A549 (cell line): ENCODE measurements at regions not wholly inside any gene's neighbourhood (a gene's known extent, or its start where the extent isn't known, plus 50 kb on each side); places are given as distances from the start of the nearest gene placed in this dataset.

Source experiments
- ATAC-seq, 2 experiments: fragments of 200-7000 bp in 1 of 2; fragments of >200 bp in 1 of 2; cut with Nextera tagmentation in 1 of 2; cut with Tn5 transposase in 1 of 2; 3 replicates each; pipeline versions ENCODE4 v1.8.0 to v1.9.1; 2018 to 2020; ENCODE audit warnings: mild to moderate bottlenecking in 1 of 2, moderate library complexity in 1 of 2
- CTCF ChIA-PET: fragments of 300-600 bp; sonication (Branson Sonifier 250); formaldehyde crosslinking; extraction: SDS; loops from one replicate; lab custom pipeline; 2021; ENCODE audit warnings: antibody characterized with exemption, inconsistent platforms; lab: Yijun Ruan, JAX
- POLR2A ChIA-PET: fragments of 350-600 bp; formaldehyde crosslinking; extraction: SDS; loops from one replicate; lab custom pipeline; 2021; ENCODE audit warnings: antibody characterized with exemption, inconsistent platforms; lab: Yijun Ruan, JAX
- DNase-seq, 2 experiments: peaks; one replicate each; pipeline versions ENCODE4 v3.0.0 to v3.0.0-alpha.2; 2011 to 2016; ENCODE audit warnings: low read depth in 1 of 2, low spot score in 1 of 2
- FAIRE-seq: peaks from 2 replicates; lab custom pipeline; 2011; peaks lifted over from hg19 to GRCh38; lab: Jason Lieb, UNC
- H3K27ac ChIP-seq, 2 experiments: fragments of >200 bp; sonication (Bioruptor Twin); formaldehyde crosslinking; 3 replicates each; pipeline ENCODE4 v1.5.1; 2016 to 2017
- H3K4me1 ChIP-seq: fragments of >200 bp; sonication (Bioruptor Twin); formaldehyde crosslinking; 3 replicates; pipeline ENCODE4 v1.6.1; 2016
- H3K4me2 ChIP-seq: fragments of >200 bp; sonication (Bioruptor Twin); formaldehyde crosslinking; 3 replicates; pipeline ENCODE4 v1.6.1; 2016
- H3K4me3 ChIP-seq: fragments of >200 bp; sonication (Bioruptor Twin); formaldehyde crosslinking; 3 replicates; pipeline ENCODE4 v1.5.1; 2016
- H3K9me3 ChIP-seq: fragments of >200 bp; sonication (Bioruptor Twin); formaldehyde crosslinking; 3 replicates; pipeline ENCODE4 v1.6.1; 2016
- BHLHE40 ChIP-seq: IDR thresholded peaks from 2 replicates; pipeline ENCODE4 v1.6.1; 2012; ENCODE audit warnings: low read depth, low read length, inconsistent platforms
- CBX2 ChIP-seq: fragments of 200-600 bp; sonication (generic); IDR thresholded peaks from 2 replicates; pipeline ENCODE4 v1.6.1; 2016; ENCODE audit warnings: low read depth, mild to moderate bottlenecking, borderline replicate concordance
- CEBPB ChIP-seq, 2 experiments: fragments of >200 bp in 1 of 2; sonication (Bioruptor Twin) in 1 of 2; formaldehyde crosslinking in 1 of 2; IDR thresholded peaks; 2 replicates each; pipeline ENCODE4 v1.6.1; 2012 to 2016
- EHF ChIP-seq: fragments of 250-450 bp; sonication (Bioruptor Pico); IDR thresholded peaks from 2 replicates; pipeline ENCODE4 v1.5.0; 2020; ENCODE audit warnings: mild to moderate bottlenecking
- EHMT2 ChIP-seq: fragments of 200-600 bp; sonication (generic); IDR thresholded peaks from 2 replicates; pipeline ENCODE4 v1.6.1; 2016; ENCODE audit warnings: antibody characterized with exemption, low read depth, mild to moderate bottlenecking, moderate library complexity
- GATA3 ChIP-seq: IDR thresholded peaks from 2 replicates; pipeline ENCODE4 v1.6.1; 2012; ENCODE audit warnings: borderline replicate concordance
- HEYL ChIP-seq: fragments of 250-450 bp; sonication (Bioruptor Pico); IDR thresholded peaks from 2 replicates; pipeline ENCODE4 v1.8.0; 2021; ENCODE audit warnings: mild to moderate bottlenecking, moderate library complexity
- JUNB ChIP-seq: fragments of >200 bp; sonication (Bioruptor Twin); formaldehyde crosslinking; IDR thresholded peaks from 2 replicates; pipeline ENCODE4 v1.6.1; 2016
- KDM1A ChIP-seq: fragments of 200-600 bp; sonication (generic); IDR thresholded peaks from 2 replicates; pipeline ENCODE4 v1.6.1; 2016; ENCODE audit warnings: low read depth, mild to moderate bottlenecking
- MAFK ChIP-seq: fragments of 450-650 bp; IDR thresholded peaks from 2 replicates; pipeline ENCODE4 v1.6.1; 2014; ENCODE audit not compliant: partially characterized antibody
- NR3C1 ChIP-seq: fragments of >200 bp; sonication (Bioruptor Twin); formaldehyde crosslinking; IDR thresholded peaks from 3 replicates; pipeline ENCODE4 v1.6.1; 2017
- POLR2AphosphoS2 ChIP-seq: conservative IDR thresholded peaks from 2 replicates; pipeline ENCODE4 v1.6.1; 2012; ENCODE audit warnings: low read length, improper control_type of control experiment, inconsistent platforms
- RAD21 ChIP-seq, 2 experiments: fragments of >200 bp in 1 of 2; sonication (Bioruptor Twin) in 1 of 2; formaldehyde crosslinking in 1 of 2; IDR thresholded peaks in 1 of 2; conservative IDR thresholded peaks in 1 of 2; 2 replicates in 1 of 2; 3 replicates in 1 of 2; pipeline ENCODE4 v1.6.1; 2012 to 2018; ENCODE audit warnings: inconsistent platforms in 1 of 2
- SMC3 ChIP-seq: fragments of >200 bp; sonication (Bioruptor Twin); formaldehyde crosslinking; IDR thresholded peaks from 3 replicates; pipeline ENCODE4 v1.6.1; 2018; ENCODE audit warnings: inconsistent platforms
- SREBF2 ChIP-seq: fragments of 450-650 bp; IDR thresholded peaks from 2 replicates; pipeline ENCODE4 v1.6.1; 2014; ENCODE audit warnings: mild to moderate bottlenecking, moderate library complexity
- ZC3H11A ChIP-seq: fragments of 450-650 bp; IDR thresholded peaks from 2 replicates; pipeline ENCODE4 v1.6.1; 2014; ENCODE audit warnings: antibody characterized with exemption, mild to moderate bottlenecking
- ZNF302 ChIP-seq: fragments of 250-450 bp; sonication (Bioruptor Pico); IDR thresholded peaks from 2 replicates; pipeline ENCODE4 v1.9.0; 2021; ENCODE audit warnings: inconsistent platforms, mild to moderate bottlenecking, moderate library complexity
- ZSCAN20 ChIP-seq: fragments of 250-450 bp; sonication (Bioruptor Pico); IDR thresholded peaks from 2 replicates; pipeline ENCODE4 v1.8.0; 2022; ENCODE audit warnings: mild to moderate bottlenecking, moderate library complexity
- WGBS: methylation state at CpG from one replicate; pipeline ENCODE4 v1.1.6; 2017; ENCODE audit errors: missing lambda C conversion rate; 5-methylcytosine and 5-hydroxymethylcytosine counted together
- TF ChIP-seq, protein P1 (sequence below): fragments of 250-450 bp; sonication (Bioruptor Pico); IDR thresholded peaks from 2 replicates; pipeline ENCODE4 v1.5.0; 2021; ENCODE audit warnings: mild to moderate bottlenecking, moderate library complexity, borderline replicate concordance
- TF ChIP-seq, protein P2 (sequence below): fragments of >200 bp; sonication (Bioruptor Twin); formaldehyde crosslinking; IDR thresholded peaks from 3 replicates; pipeline ENCODE4 v1.5.1; 2016
- TF ChIP-seq, protein P3 (sequence below): IDR thresholded peaks from 2 replicates; pipeline ENCODE4 v1.6.1; 2012
- TF ChIP-seq, protein P4 (sequence below): fragments of 200-600 bp; sonication (generic); IDR thresholded peaks from 2 replicates; pipeline ENCODE4 v1.6.1; 2016; ENCODE audit warnings: antibody characterized with exemption, mild to moderate bottlenecking, moderate library complexity
- TF ChIP-seq, protein P5 (sequence below): fragments of >200 bp; sonication (Bioruptor Twin); formaldehyde crosslinking; IDR thresholded peaks from 2 replicates; pipeline ENCODE4 v1.6.1; 2016
- TF ChIP-seq, protein P6 (sequence below): fragments of >200 bp; sonication (Bioruptor Twin); formaldehyde crosslinking; IDR thresholded peaks from 3 replicates; pipeline ENCODE4 v1.6.1; 2016
- TF ChIP-seq, protein P7 (sequence below): IDR thresholded peaks from 2 replicates; pipeline ENCODE4 v1.6.1; 2012

DNA sequence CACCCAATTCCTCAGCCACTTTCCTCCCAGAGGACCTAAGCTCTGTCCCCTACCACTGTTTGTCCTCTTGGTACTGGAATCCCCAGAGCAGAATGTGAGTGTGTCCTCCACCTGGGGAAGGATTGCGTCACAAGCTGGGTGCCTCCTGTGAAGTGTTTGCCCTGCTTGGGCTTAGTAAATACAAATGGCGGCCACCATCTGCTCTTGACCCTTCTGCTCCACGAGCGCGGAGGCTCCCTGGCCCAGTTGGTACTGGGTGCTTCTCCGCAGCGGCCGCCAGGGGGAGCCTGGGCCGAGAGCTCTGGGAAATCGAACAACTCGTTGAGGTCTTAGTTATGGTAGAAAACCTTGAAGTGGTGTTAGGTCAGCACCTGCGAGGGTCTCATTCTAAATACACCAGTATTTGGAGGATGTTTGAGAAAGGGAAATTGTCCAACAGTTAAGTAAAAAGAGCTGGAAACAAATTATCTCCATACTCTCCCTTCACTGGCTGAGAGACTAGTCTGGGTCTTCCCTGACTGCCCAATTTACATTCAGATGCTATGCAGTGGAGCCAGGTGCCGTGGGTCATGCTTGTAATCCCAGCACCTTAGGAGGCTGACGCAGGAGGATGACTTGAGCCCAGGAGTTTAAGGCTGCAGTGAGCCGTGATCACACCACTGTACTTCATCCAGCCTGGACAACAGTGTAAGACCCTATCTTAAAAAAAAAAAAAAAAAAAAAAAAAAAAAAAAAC is 74.6 kb upstream of the TEAD1 start:
- DNase-seq (peak; percentile 41 to 69), ATAC-seq (peak; percentile 96 to 99), FAIRE-seq (no peak)
- 21% methylated on average over 14 of the region's 15 CpGs for WGBS
- no peak for TF ChIP-seq SREBF2
- TF ChIP-seq ZSCAN20 (CRISPR knock-in tag): no peak
- 0 out of 4 replicates have a peak, but pooled peaks of 1 of the 2 experiments have one; percentile 38 for TF ChIP-seq CEBPB (IDR thresholded peaks at IDR 0.05)
- TF ChIP-seq SMC3: peak; percentile 94
- no peak for TF ChIP-seq ZC3H11A
- TF ChIP-seq, protein P1, sequence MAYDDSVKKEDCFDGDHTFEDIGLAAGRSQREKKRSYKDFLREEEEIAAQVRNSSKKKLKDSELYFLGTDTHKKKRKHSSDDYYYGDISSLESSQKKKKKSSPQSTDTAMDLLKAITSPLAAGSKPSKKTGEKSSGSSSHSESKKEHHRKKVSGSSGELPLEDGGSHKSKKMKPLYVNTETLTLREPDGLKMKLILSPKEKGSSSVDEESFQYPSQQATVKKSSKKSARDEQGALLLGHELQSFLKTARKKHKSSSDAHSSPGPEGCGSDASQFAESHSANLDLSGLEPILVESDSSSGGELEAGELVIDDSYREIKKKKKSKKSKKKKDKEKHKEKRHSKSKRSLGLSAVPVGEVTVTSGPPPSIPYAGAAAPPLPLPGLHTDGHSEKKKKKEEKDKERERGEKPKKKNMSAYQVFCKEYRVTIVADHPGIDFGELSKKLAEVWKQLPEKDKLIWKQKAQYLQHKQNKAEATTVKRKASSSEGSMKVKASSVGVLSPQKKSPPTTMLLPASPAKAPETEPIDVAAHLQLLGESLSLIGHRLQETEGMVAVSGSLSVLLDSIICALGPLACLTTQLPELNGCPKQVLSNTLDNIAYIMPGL (CRISPR knock-in tag): no peak
- TF ChIP-seq RAD21 (conservative IDR thresholded peaks at IDR 0.05 in 1 of 2, IDR thresholded peaks at IDR 0.05 in 1 of 2): peak; percentile 80 to 81
- TF ChIP-seq EHF (CRISPR knock-in tag): no peak
- TF ChIP-seq MAFK: no peak
- no peak for TF ChIP-seq BHLHE40
- no peak for TF ChIP-seq CBX2
- no peak for TF ChIP-seq GATA3
- TF ChIP-seq, protein P2, sequence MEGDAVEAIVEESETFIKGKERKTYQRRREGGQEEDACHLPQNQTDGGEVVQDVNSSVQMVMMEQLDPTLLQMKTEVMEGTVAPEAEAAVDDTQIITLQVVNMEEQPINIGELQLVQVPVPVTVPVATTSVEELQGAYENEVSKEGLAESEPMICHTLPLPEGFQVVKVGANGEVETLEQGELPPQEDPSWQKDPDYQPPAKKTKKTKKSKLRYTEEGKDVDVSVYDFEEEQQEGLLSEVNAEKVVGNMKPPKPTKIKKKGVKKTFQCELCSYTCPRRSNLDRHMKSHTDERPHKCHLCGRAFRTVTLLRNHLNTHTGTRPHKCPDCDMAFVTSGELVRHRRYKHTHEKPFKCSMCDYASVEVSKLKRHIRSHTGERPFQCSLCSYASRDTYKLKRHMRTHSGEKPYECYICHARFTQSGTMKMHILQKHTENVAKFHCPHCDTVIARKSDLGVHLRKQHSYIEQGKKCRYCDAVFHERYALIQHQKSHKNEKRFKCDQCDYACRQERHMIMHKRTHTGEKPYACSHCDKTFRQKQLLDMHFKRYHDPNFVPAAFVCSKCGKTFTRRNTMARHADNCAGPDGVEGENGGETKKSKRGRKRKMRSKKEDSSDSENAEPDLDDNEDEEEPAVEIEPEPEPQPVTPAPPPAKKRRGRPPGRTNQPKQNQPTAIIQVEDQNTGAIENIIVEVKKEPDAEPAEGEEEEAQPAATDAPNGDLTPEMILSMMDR: peak; percentile 80
- no peak for TF ChIP-seq EHMT2
- TF ChIP-seq, protein P3, sequence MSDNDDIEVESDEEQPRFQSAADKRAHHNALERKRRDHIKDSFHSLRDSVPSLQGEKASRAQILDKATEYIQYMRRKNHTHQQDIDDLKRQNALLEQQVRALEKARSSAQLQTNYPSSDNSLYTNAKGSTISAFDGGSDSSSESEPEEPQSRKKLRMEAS: 0 out of 2 replicates have a peak, but pooled peaks have one; percentile 49
- no peak for TF ChIP-seq HEYL (CRISPR knock-in tag)
- no peak overlapping the region for H3K4me3 ChIP-seq
- H3K4me1 ChIP-seq: 0 out of 3 replicates have a peak, but pooled peaks cover 3% of the 10 kb centered on the region
- no peaks in the 10 kb centered on the region for H3K9me3 ChIP-seq
- peak overlapping the region; percentile 29 to 63; a peak in 3 of 6 replicates for H3K27ac ChIP-seq
- ChIA-PET POLR2A (interaction anchor here (0.8 kb wide), 1 partner anchor 74 kb away, joined by 3 read pairs; the partner anchor contains the start of gene TEAD1), CTCF (interaction anchor here (0.6 to 3.2 kb wide), 51 partner anchors 9 to 311 kb away, joined by 3 to 34 read pairs (median 4); no protein-coding TSS in a partner anchor)
- H3K4me2 ChIP-seq: peak overlapping the region; percentile 33; the same call in 1 of the 3 replicates

DNA sequence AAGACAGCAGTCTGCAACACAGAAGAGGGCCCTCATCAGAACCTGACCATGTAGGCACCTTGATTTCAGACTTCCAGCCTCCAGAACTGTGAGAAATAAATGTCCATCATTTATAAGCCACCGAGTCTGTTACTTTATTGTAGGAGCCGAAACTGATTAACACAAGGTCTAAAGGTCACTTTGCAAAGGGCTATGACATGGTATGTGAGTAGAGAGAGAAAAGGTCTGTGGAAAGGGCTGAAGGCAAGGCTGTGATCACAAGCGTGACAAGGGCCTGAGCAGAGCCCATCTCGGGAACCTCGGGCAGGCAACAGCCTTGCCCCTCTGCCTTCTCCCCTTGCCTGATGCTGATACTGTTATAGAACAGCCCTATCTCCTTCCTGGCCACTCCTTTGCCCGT is 73.4 kb upstream of the TEAD1 start:
- Histone ChIP-seq H3K9me3 (no peaks in the 10 kb centered on the region), H3K4me1 (0 out of 3 replicates have a peak, but pooled peaks cover 3% of the 10 kb centered on the region), H3K4me2 (no peak overlapping the region), H3K4me3 (no peak overlapping the region), H3K27ac (no peak overlapping the region)
- no peak for FAIRE-seq
- POLR2A ChIA-PET: no interaction called here
- 64% methylated on average over 6 of the region's 6 CpGs for WGBS
- no peak for ATAC-seq
- no peak for DNase-seq
- CTCF ChIA-PET: interaction anchor here (0.8 to 3.2 kb wide), 16 partner anchors 10 to 287 kb away, joined by 3 to 34 read pairs (median 6); no protein-coding TSS in a partner anchor
- TF ChIP-seq, protein P4, sequence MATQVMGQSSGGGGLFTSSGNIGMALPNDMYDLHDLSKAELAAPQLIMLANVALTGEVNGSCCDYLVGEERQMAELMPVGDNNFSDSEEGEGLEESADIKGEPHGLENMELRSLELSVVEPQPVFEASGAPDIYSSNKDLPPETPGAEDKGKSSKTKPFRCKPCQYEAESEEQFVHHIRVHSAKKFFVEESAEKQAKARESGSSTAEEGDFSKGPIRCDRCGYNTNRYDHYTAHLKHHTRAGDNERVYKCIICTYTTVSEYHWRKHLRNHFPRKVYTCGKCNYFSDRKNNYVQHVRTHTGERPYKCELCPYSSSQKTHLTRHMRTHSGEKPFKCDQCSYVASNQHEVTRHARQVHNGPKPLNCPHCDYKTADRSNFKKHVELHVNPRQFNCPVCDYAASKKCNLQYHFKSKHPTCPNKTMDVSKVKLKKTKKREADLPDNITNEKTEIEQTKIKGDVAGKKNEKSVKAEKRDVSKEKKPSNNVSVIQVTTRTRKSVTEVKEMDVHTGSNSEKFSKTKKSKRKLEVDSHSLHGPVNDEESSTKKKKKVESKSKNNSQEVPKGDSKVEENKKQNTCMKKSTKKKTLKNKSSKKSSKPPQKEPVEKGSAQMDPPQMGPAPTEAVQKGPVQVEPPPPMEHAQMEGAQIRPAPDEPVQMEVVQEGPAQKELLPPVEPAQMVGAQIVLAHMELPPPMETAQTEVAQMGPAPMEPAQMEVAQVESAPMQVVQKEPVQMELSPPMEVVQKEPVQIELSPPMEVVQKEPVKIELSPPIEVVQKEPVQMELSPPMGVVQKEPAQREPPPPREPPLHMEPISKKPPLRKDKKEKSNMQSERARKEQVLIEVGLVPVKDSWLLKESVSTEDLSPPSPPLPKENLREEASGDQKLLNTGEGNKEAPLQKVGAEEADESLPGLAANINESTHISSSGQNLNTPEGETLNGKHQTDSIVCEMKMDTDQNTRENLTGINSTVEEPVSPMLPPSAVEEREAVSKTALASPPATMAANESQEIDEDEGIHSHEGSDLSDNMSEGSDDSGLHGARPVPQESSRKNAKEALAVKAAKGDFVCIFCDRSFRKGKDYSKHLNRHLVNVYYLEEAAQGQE: no peak
- no peak for TF ChIP-seq NR3C1
- TF ChIP-seq, protein P5, sequence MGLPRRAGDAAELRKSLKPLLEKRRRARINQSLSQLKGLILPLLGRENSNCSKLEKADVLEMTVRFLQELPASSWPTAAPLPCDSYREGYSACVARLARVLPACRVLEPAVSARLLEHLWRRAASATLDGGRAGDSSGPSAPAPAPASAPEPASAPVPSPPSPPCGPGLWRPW: no peak
- TF ChIP-seq MAFK: no peak
- TF ChIP-seq, protein P6, sequence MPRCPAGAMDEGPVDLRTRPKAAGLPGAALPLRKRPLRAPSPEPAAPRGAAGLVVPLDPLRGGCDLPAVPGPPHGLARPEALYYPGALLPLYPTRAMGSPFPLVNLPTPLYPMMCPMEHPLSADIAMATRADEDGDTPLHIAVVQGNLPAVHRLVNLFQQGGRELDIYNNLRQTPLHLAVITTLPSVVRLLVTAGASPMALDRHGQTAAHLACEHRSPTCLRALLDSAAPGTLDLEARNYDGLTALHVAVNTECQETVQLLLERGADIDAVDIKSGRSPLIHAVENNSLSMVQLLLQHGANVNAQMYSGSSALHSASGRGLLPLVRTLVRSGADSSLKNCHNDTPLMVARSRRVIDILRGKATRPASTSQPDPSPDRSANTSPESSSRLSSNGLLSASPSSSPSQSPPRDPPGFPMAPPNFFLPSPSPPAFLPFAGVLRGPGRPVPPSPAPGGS: no peak
- no peak for TF ChIP-seq ZNF302 (CRISPR knock-in tag)
- TF ChIP-seq CEBPB (IDR thresholded peaks at IDR 0.05): no peak
- TF ChIP-seq, protein P7, sequence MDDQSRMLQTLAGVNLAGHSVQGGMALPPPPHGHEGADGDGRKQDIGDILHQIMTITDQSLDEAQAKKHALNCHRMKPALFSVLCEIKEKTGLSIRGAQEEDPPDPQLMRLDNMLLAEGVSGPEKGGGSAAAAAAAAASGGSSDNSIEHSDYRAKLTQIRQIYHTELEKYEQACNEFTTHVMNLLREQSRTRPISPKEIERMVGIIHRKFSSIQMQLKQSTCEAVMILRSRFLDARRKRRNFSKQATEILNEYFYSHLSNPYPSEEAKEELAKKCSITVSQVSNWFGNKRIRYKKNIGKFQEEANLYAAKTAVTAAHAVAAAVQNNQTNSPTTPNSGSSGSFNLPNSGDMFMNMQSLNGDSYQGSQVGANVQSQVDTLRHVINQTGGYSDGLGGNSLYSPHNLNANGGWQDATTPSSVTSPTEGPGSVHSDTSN: no peak
- TF ChIP-seq KDM1A: no peak
- TF ChIP-seq POLR2AphosphoS2: no peak
- no peak for TF ChIP-seq CBX2
- no peak for TF ChIP-seq ZC3H11A
- TF ChIP-seq EHF (CRISPR knock-in tag): no peak
- no peak for TF ChIP-seq JUNB
